Effector memory CD4-positive, alpha-beta T cell (primary cell): ENCODE measurements at regions not wholly inside any gene's neighbourhood (a gene's known extent, or its start where the extent isn't known, plus 50 kb on each side); places are given as distances from the start of the nearest gene placed in this dataset.

Experiments
- DNase-seq, 3 donors: peaks; one replicate each; pipeline ENCODE4 v3.0.0-alpha.2; 2020
- H3K27ac ChIP-seq: 2 replicates; pipeline ENCODE4 v1.7.0; 2013; ENCODE audit warnings: mild to moderate bottlenecking, low read length, moderate library complexity; ENCODE audit not compliant: insufficient read depth, poor library complexity, severe bottlenecking
- H3K27me3 ChIP-seq: replicated peaks from 2 replicates; pipeline ENCODE4 v1.7.0; 2013; ENCODE audit warnings: mild to moderate bottlenecking, low read length; ENCODE audit not compliant: insufficient read depth, control insufficient read depth, poor library complexity, severe bottlenecking
- H3K36me3 ChIP-seq: 2 replicates; pipeline ENCODE4 v1.7.0; 2013; ENCODE audit warnings: mild to moderate bottlenecking, low read length, moderate library complexity; ENCODE audit not compliant: control insufficient read depth, insufficient read depth
- H3K4me1 ChIP-seq: 2 replicates; pipeline ENCODE4 v1.7.0; 2013; ENCODE audit warnings: low read length, mild to moderate bottlenecking; ENCODE audit not compliant: control insufficient read depth, insufficient read depth, poor library complexity, severe bottlenecking
- H3K4me3 ChIP-seq: 2 replicates; pipeline ENCODE4 v1.7.0; 2013; ENCODE audit warnings: low read length, low read depth, mild to moderate bottlenecking; ENCODE audit not compliant: insufficient read depth, poor library complexity, severe bottlenecking
- H3K9me3 ChIP-seq: 2 replicates; pipeline ENCODE4 v1.7.0; 2013; ENCODE audit warnings: mild to moderate bottlenecking, low read length, moderate library complexity; ENCODE audit not compliant: control insufficient read depth

DNA sequence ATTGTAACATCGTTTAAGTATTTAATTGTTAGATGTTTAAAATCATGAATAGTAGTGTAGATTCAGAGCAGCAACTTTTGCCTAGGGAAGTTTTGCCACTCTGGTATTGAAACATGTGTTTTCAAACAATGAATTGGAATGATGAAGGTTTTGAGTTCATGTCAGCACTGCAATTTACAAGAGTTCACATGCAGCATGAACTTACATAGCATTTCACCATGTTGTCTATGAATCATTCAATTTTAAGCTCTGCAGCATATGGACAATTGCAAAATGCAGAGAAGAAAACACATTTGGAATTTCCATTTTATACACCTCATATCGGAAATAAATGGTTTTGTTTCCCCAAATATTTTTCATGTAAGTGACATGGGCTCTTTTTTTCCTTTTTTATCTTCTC, 170.7 kb upstream of the CDKN3 start:
- Histone ChIP-seq H3K27ac (no peak overlapping the region), H3K36me3 (no peaks in the 10 kb centered on the region), H3K27me3 (no peaks in the 10 kb centered on the region), H3K9me3 (no peaks in the 10 kb centered on the region), H3K4me1 (no peaks in the 10 kb centered on the region), H3K4me3 (no peak overlapping the region)
- DNase-seq, result no peak

DNA sequence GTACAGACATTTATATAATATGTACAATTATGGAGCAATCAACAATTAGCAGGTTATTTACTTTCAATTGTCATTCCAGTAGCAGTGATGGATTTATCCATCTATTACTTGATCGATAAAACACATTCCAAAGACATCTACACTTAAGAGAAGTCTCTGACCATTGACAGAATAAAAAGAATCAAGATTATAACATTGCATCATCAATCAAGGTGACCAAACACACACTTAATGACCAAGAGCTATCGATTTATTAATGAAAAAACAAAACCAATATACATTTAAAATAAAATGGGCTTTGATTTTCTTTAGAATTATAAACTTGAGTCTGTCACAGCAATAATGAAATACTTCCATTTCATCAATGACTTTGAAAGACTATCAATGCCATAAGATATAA, 170.2 kb upstream of the CDKN3 start:
- Histone ChIP-seq H3K36me3 (no peaks in the 10 kb centered on the region), H3K4me1 (no peaks in the 10 kb centered on the region)

DNA sequence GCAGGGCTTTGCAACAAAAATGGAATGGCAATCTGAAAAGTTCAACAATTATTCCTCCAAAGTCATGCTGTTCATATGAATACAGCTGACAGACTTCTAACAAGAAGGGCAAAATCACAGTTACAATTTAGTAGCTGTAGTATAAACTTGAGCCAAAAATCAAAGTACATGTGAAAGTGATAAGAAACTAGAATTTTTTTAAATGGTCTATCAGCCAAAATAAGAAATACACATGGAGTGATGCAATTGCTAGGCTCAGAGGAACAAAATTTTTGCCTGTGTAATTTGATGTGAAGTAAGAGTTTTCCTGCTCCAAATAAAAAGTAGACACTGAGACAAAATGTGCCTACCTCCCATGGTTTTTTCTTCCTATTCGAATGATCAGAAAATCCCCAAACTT, 167.7 kb upstream of the CDKN3 start:
- Histone ChIP-seq H3K4me3 (no peak overlapping the region), H3K9me3 (no peaks in the 10 kb centered on the region), H3K4me1 (no peaks in the 10 kb centered on the region), H3K27ac (no peak overlapping the region), H3K27me3 (no peaks in the 10 kb centered on the region), H3K36me3 (no peaks in the 10 kb centered on the region)
- DNase-seq, result no peak

More for the DNA sequence above, 170.2 kb upstream of the CDKN3 start:
- no peak for DNase-seq
- Histone ChIP-seq H3K9me3 (no peaks in the 10 kb centered on the region), H3K27me3 (no peaks in the 10 kb centered on the region), H3K4me3 (no peak overlapping the region), H3K27ac (no peak overlapping the region)

DNA sequence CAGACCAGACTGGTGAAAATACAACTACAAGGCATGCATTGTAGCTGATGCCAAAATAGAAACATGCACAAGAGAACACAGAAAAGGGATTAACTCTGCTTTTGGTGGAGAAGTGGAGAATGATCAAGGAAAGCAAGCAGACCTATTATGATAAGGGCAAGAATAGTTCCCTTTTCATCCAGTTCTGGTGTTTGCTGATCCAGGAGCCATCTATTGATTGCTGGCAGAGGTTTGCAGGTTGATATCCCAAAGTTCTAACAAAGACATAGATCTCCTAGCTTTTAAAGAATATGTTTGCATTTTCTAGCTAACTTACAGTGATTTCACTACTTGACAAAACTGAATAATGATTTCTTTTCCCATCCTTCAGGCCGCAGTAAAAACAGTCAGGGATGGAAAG, 166.2 kb upstream of the CDKN3 start:
- no peak overlapping the region for H3K27ac ChIP-seq
- H3K9me3 ChIP-seq, result no peaks in the 10 kb centered on the region
- no peak overlapping the region for H3K4me3 ChIP-seq
- DNase-seq, result no peak
- H3K36me3 ChIP-seq, result no peaks in the 10 kb centered on the region
- H3K4me1 ChIP-seq, result no peaks in the 10 kb centered on the region
- no peaks in the 10 kb centered on the region for H3K27me3 ChIP-seq

DNA sequence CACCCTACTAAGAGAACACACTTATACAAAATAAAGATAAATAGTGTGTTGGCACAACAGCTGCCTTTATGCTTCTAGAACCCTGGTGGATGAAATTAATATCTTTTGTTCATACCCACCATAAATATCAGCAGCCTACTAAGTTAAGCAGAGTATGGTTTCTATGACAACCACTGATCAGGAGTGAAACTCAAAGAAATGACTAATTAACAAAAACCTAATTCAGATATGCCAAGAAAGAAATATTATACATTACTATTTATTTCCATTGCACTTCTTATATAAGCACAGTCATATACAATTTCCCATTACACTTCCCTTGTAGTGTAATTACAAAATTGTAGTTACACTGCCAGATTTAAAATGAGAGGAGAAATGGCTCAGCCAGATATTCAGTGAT, 164.1 kb upstream of the CDKN3 start:
- H3K4me1 ChIP-seq, result no peaks in the 10 kb centered on the region
- no peak overlapping the region for H3K27ac ChIP-seq
- no peaks in the 10 kb centered on the region for H3K36me3 ChIP-seq
- H3K4me3 ChIP-seq, result no peak overlapping the region
- H3K27me3 ChIP-seq, result no peaks in the 10 kb centered on the region
- no peaks in the 10 kb centered on the region for H3K9me3 ChIP-seq
- no peak for DNase-seq

DNA sequence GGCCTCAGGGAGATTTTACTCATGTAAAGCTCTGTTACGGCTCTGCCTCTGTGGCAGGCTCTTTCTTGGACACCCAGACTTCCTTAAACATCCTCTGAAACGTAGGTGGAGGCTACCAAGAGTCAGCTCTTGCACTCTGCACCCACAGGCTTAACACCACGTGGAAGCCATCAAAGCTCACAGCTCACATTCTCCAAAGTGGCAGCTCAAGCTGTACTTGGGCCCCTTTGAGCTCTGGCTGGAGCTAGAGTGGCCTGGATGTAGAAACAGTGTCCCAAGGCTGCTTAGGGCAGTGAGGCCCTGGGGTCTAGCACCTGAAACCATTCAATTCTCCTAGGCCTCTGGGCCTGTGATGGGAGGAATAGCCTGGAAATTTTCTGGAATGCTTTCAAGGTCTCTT, 155.3 kb upstream of the CDKN3 start:
- no peak for DNase-seq
- H3K36me3 ChIP-seq, result no peaks in the 10 kb centered on the region
- H3K27me3 ChIP-seq, result no peaks in the 10 kb centered on the region
- H3K9me3 ChIP-seq, result no peaks in the 10 kb centered on the region
- no peaks in the 10 kb centered on the region for H3K4me1 ChIP-seq
- H3K27ac ChIP-seq, result no peak overlapping the region
- H3K4me3 ChIP-seq, result no peak overlapping the region

DNA sequence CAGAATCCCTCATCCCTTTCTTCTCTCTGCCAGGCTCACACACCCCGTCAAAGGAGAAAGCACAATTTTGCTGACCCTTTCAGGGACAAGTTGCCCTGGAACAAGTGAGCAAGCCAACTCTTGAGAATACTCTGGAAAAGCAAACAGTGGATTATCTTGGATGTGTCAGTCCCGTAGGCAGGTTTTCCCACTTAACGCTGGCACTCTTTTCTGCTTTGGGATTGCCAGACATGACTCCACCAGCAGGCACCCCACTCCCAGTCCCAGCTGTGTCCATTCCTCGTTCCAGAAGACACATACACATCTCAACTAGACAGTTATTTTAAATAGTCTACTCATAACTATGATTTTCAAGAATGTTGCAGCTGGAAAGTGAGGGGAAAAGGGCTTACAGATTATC, 145.5 kb upstream of the CDKN3 start:
- H3K27me3 ChIP-seq, result no peaks in the 10 kb centered on the region
- no peaks in the 10 kb centered on the region for H3K36me3 ChIP-seq
- no peak for DNase-seq
- H3K4me1 ChIP-seq, result no peaks in the 10 kb centered on the region
- H3K4me3 ChIP-seq, result no peak overlapping the region
- no peak overlapping the region for H3K27ac ChIP-seq
- no peaks in the 10 kb centered on the region for H3K9me3 ChIP-seq

DNA sequence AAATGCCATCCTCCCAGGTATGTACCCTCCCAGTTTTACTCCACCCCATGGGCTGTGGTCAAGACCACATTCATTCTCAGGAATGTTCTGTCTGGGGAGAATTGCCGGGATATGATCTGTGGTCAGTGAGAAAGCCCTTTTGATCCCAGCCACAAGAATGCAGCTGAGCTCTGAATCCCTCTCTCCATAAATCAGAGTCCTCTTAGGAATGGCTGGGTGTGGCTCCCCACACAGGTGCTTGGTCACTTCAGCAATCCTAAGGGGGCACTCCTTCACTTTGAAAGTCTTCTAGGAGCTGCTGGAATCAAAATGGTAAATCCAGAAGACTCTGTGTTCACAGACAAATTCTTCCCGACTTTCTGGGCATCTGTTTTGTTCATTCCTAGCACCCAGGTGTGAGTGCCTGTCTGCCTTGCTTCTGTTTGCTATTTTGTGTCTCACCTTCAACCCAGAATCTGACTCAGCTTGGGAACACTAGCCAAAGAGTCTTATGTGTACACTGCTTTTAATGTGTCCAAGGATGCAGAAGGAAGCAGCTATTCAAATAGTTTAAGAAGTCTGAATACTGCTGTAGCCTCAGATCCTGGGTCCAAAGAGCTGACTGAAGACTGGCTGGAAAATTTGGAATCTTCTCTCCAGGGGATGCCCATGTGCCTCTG, 144.6 kb upstream of the CDKN3 start:
- H3K27me3 ChIP-seq, result no peaks in the 10 kb centered on the region
- DNase-seq, result no peak
- H3K27ac ChIP-seq, result no peak overlapping the region
- H3K4me1 ChIP-seq, result no peaks in the 10 kb centered on the region
- H3K36me3 ChIP-seq, result no peaks in the 10 kb centered on the region
- H3K9me3 ChIP-seq, result no peaks in the 10 kb centered on the region
- H3K4me3 ChIP-seq, result no peak overlapping the region

DNA sequence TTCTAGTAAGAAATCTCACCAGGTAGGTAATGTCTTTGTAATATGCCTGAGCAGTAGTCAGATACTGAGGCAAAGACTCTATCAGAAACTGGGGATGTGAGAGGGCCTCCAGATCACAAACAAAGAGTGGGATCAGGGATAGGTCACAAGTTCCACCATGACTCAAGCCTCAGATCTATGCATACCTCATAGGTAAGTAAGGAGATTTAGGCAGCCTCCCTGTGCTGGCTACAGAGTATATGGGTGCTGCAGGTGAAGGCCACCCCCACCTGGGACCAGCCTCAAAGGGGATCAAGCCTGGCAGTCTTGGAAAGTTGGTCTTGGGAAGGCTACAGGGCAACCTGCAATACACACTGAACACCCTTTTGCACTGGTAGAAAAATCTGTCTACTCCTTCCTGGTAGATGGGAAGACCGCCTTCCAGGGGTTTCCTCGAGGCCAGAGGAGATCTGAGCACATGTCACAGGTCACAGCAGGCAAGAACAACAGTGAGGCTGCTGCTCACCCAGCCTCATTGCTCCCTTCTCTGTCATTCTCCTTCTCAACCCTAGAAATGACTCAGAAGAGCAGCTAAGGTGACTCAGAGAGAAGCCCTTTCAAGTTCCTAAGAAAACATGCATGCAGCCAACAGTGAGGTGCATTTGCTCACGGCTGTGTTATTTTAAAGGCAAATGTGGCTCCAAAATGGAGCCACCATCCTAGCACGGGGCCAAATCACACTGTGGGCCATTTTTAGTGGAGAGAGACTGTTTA, 143.4 kb upstream of the CDKN3 start:
- Histone ChIP-seq H3K36me3 (no peaks in the 10 kb centered on the region), H3K4me3 (no peak overlapping the region), H3K27ac (no peak overlapping the region), H3K9me3 (no peaks in the 10 kb centered on the region), H3K4me1 (no peaks in the 10 kb centered on the region), H3K27me3 (no peaks in the 10 kb centered on the region)
- DNase-seq, result no peak

DNA sequence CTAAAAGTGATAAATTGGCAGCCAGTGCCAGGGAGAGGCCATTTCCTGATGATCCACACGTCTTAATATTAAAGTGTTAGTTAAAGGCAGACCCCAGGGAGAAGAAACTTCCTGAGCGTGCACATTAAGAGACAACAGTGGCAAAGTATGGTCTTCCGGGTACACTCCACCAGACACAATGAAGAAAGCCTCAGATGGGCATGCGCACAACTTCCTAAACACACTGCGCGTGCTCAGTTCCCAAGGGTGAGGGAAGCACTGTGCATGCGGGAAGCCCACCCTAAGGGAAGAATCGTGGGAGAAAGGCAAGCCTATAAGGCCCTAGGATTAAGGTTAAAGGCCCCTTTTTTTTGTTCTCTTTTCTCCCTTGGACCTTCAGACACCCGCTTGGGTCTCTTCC, 140.7 kb upstream of the CDKN3 start:
- DNase-seq, result no peak
- Histone ChIP-seq H3K36me3 (no peaks in the 10 kb centered on the region), H3K4me1 (no peaks in the 10 kb centered on the region), H3K27ac (no peak overlapping the region), H3K4me3 (no peak overlapping the region), H3K27me3 (no peaks in the 10 kb centered on the region), H3K9me3 (no peaks in the 10 kb centered on the region)
